ENCODE measurements at regions not wholly inside any gene's neighbourhood (a gene's known extent, or its start where the extent isn't known, plus 50 kb on each side); places are given as distances from the start of the nearest gene placed in this dataset.

DNA sequence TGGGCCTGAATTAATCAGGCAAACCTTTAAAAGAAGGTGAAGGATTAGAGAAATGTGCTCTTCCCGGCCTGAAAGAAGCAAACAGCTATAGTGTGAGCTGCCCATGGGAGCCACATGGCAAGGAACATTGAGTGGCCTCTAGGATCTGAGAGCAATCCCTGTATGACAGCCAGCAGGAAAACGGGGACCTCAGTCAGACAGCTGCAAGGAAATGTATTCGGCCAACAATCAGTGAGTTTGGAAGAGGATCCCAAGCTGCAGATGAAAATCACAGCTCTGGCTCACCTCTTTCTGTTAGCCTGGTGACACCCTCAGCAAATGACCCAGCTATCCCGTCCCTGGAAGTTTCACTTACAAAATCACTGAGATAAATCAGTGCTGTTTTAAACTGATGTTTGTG, 309.2 kb downstream of the SH3GL2 start:
- TF ChIP-seq, protein P1, sequence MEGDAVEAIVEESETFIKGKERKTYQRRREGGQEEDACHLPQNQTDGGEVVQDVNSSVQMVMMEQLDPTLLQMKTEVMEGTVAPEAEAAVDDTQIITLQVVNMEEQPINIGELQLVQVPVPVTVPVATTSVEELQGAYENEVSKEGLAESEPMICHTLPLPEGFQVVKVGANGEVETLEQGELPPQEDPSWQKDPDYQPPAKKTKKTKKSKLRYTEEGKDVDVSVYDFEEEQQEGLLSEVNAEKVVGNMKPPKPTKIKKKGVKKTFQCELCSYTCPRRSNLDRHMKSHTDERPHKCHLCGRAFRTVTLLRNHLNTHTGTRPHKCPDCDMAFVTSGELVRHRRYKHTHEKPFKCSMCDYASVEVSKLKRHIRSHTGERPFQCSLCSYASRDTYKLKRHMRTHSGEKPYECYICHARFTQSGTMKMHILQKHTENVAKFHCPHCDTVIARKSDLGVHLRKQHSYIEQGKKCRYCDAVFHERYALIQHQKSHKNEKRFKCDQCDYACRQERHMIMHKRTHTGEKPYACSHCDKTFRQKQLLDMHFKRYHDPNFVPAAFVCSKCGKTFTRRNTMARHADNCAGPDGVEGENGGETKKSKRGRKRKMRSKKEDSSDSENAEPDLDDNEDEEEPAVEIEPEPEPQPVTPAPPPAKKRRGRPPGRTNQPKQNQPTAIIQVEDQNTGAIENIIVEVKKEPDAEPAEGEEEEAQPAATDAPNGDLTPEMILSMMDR (IDR thresholded peaks at IDR 0.05): no peak
- no peak for TF ChIP-seq POLR2A (IDR thresholded peaks at IDR 0.05)
